ENCODE measurements at regions not wholly inside any gene's neighbourhood (a gene's known extent, or its start where the extent isn't known, plus 50 kb on each side); places are given as distances from the start of the nearest gene placed in this dataset.

DNA sequence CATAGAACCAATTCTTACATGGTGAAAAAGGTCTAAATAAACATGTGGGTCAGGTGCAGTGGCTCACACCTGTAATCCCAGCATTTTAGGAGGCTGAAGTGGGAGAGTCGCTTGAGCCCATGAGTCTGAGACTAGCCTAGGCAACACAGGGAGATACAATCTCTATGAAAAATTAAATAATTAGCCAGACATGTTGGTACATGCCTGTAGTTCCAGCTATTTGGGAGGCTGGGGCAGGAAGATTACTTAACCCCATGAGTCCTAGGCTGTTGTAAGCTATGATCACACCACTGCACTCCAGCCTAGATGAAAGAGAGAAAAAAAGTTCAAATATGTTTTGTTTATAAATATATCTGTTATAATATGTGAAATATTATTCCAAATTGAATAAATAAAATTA is 643.6 kb downstream of the IPMK start:
- ChIA-PET RAD21 (ENCODE audit: unreplicated experiment) (no interaction called here), SMC1A (ENCODE audit: uncharacterized antibody, unreplicated experiment) (no interaction called here), POLR2A (no interaction called here), CTCF (no interaction called here)
- Histone ChIP-seq H3K4me1 (ENCODE audit: control insufficient read depth, insufficient read depth, low read length) (no peaks in the 10 kb centered on the region), H3K79me2 (ENCODE audit: control insufficient read depth, insufficient read depth, low read length) (no peaks in the 10 kb centered on the region), H3K27me3 (replicated peaks in 1 of 2; ENCODE audit: control insufficient read depth in 2 of 2, insufficient read depth in 2 of 2, low read length in 1 of 2) (no peaks in the 10 kb centered on the region), H3K9ac (ENCODE audit: control insufficient read depth, insufficient read depth, low read length) (no peak overlapping the region), H3K27ac (ENCODE audit: control insufficient read depth, insufficient read depth) (no peak overlapping the region), H4K20me1 (ENCODE audit: control insufficient read depth, insufficient read depth) (no peaks in the 10 kb centered on the region), H3K4me3 (no peak overlapping the region), H2AFZ (ENCODE audit: control insufficient read depth, low read depth, low read length) (no peak overlapping the region), H3K36me3 (ENCODE audit: control insufficient read depth in 2 of 2, insufficient read depth in 2 of 2, low read length in 1 of 2) (no peaks in the 10 kb centered on the region), H3K4me2 (ENCODE audit: control insufficient read depth, insufficient read depth) (no peak overlapping the region), H3K9me3 (replicated peaks; ENCODE audit: control insufficient read depth, insufficient read depth, low read length) (no peaks in the 10 kb centered on the region)
- in situ Hi-C loops (cut with MboI), result loop anchor here (25.0 kb wide), 1 partner anchor 88 kb away; no protein-coding TSS in a partner anchor
- intact Hi-C loops (cut with micrococcal nuclease; ENCODE audit: unreplicated experiment), result no loop called here
- no peak for FAIRE-seq
- TF ChIP-seq EP300 (IDR thresholded peaks at IDR 0.05; ENCODE audit: borderline replicate concordance in 1 of 2, control insufficient read depth in 1 of 2, low read depth in 2 of 2, low read length in 2 of 2) (no peak), CBX3 (IDR thresholded peaks at IDR 0.05; ENCODE audit: borderline replicate concordance, low read depth) (no peak), ASH2L (IDR thresholded peaks at IDR 0.05; ENCODE audit: borderline replicate concordance, low read depth) (no peak)
- TF ChIP-seq, protein P1, sequence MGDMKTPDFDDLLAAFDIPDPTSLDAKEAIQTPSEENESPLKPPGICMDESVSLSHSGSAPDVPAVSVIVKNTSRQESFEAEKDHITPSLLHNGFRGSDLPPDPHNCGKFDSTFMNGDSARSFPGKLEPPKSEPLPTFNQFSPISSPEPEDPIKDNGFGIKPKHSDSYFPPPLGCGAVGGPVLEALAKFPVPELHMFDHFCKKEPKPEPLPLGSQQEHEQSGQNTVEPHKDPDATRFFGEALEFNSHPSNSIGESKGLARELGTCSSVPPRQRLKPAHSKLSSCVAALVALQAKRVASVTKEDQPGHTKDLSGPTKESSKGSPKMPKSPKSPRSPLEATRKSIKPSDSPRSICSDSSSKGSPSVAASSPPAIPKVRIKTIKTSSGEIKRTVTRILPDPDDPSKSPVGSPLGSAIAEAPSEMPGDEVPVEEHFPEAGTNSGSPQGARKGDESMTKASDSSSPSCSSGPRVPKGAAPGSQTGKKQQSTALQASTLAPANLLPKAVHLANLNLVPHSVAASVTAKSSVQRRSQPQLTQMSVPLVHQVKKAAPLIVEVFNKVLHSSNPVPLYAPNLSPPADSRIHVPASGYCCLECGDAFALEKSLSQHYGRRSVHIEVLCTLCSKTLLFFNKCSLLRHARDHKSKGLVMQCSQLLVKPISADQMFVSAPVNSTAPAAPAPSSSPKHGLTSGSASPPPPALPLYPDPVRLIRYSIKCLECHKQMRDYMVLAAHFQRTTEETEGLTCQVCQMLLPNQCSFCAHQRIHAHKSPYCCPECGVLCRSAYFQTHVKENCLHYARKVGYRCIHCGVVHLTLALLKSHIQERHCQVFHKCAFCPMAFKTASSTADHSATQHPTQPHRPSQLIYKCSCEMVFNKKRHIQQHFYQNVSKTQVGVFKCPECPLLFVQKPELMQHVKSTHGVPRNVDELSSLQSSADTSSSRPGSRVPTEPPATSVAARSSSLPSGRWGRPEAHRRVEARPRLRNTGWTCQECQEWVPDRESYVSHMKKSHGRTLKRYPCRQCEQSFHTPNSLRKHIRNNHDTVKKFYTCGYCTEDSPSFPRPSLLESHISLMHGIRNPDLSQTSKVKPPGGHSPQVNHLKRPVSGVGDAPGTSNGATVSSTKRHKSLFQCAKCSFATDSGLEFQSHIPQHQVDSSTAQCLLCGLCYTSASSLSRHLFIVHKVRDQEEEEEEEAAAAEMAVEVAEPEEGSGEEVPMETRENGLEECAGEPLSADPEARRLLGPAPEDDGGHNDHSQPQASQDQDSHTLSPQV (IDR thresholded peaks at IDR 0.05), result no peak
- DNase-seq (ENCODE audit: low read depth, low spot score), result no peak
- no TSS peak for BruUV-seq (replicated peaks)
- ATAC-seq, result no peak
- 48% methylated on average over 1 of the region's 1 CpG for WGBS (ENCODE audit: insufficient coverage, insufficient replicate concordance, low lambda C conversion rate, missing lambda C conversion rate)

Measured in GM12878 (cell line).